ENCODE measurements at regions not wholly inside any gene's neighbourhood (a gene's known extent, or its start where the extent isn't known, plus 50 kb on each side); places are given as distances from the start of the nearest gene placed in this dataset.

DNA sequence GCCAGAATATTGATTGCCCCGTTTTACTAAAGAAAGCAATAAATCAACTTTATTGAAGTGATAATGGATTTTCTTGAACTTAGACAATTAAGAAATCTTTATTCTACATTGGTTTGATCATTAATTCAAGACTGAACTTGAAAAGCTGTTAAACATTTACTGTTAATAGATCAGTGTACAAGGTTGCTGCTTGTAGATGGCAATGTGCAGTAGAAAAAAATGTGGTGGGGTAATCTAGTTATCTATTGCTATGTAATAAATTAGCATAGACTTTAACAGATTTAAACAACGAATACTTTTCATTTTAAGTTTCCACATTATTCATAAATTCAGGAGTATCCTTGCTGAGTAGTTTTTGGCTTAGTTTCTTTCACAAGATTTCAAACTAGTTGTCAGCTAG, 612.5 kb downstream of the ACTRT1 start:
- TF ChIP-seq, protein P1, sequence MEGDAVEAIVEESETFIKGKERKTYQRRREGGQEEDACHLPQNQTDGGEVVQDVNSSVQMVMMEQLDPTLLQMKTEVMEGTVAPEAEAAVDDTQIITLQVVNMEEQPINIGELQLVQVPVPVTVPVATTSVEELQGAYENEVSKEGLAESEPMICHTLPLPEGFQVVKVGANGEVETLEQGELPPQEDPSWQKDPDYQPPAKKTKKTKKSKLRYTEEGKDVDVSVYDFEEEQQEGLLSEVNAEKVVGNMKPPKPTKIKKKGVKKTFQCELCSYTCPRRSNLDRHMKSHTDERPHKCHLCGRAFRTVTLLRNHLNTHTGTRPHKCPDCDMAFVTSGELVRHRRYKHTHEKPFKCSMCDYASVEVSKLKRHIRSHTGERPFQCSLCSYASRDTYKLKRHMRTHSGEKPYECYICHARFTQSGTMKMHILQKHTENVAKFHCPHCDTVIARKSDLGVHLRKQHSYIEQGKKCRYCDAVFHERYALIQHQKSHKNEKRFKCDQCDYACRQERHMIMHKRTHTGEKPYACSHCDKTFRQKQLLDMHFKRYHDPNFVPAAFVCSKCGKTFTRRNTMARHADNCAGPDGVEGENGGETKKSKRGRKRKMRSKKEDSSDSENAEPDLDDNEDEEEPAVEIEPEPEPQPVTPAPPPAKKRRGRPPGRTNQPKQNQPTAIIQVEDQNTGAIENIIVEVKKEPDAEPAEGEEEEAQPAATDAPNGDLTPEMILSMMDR (conservative IDR thresholded peaks at IDR 0.05; ENCODE audit: low read depth, low read length): no peak
- TF ChIP-seq RCOR1 (IDR thresholded peaks at IDR 0.05; ENCODE audit: insufficient replicate concordance, low read length): no peak
- TF ChIP-seq RFX5 (IDR thresholded peaks at IDR 0.05; ENCODE audit: low read depth, low read length): no peak
- TF ChIP-seq, protein P2, sequence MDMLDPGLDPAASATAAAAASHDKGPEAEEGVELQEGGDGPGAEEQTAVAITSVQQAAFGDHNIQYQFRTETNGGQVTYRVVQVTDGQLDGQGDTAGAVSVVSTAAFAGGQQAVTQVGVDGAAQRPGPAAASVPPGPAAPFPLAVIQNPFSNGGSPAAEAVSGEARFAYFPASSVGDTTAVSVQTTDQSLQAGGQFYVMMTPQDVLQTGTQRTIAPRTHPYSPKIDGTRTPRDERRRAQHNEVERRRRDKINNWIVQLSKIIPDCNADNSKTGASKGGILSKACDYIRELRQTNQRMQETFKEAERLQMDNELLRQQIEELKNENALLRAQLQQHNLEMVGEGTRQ (IDR thresholded peaks at IDR 0.05; ENCODE audit: low read depth, low read length): no peak
- no peak for TF ChIP-seq BHLHE40 (IDR thresholded peaks at IDR 0.05; ENCODE audit: low read depth, low read length)
- TF ChIP-seq CHD1 (IDR thresholded peaks at IDR 0.05; ENCODE audit: low read depth, low read length): no peak
- no peak for TF ChIP-seq POLR2A (IDR thresholded peaks at IDR 0.05; ENCODE audit: low read depth, low read length)
- no peak for TF ChIP-seq RAD21 (IDR thresholded peaks at IDR 0.05; ENCODE audit: low read length)
- TF ChIP-seq SMC3 (IDR thresholded peaks at IDR 0.05; ENCODE audit: low read depth, low read length): no peak

Measured in IMR-90 (cell line).